Nephron progenitor cell (in vitro differentiated cells): ENCODE measurements at regions not wholly inside any gene's neighbourhood (a gene's known extent, or its start where the extent isn't known, plus 50 kb on each side); places are given as distances from the start of the nearest gene placed in this dataset.
"Not testable (repeated sequence)": the region's sequence is repeated elsewhere in the genome, so short reads cannot be mapped to it uniquely, and the experiment has no call there.

ENCODE experiments used
- DNase-seq: peaks from one replicate; pipeline ENCODE4 v3.0.0; 2021
- H3K27ac Mint-ChIP-seq: 2 replicates; pipeline ENCODE4 v1.8.0; 2021; ENCODE audit warnings: mild to moderate bottlenecking, moderate library complexity, mixed read lengths
- H3K27me3 Mint-ChIP-seq: 2 replicates; pipeline ENCODE4 v1.8.0; 2021; ENCODE audit warnings: mild to moderate bottlenecking, low read depth, mixed read lengths; ENCODE audit not compliant: poor library complexity
- H3K36me3 Mint-ChIP-seq: 2 replicates; pipeline ENCODE4 v1.8.0; 2021; ENCODE audit warnings: low read depth, mixed read lengths
- H3K4me1 Mint-ChIP-seq: 2 replicates; pipeline ENCODE4 v1.8.0; 2021; ENCODE audit warnings: mixed read lengths
- H3K4me3 Mint-ChIP-seq: 2 replicates; pipeline ENCODE4 v1.8.0; 2021; ENCODE audit warnings: mild to moderate bottlenecking, moderate library complexity, mixed read lengths
- H3K9me3 Mint-ChIP-seq: 2 replicates; pipeline ENCODE4 v1.8.0; 2021; ENCODE audit warnings: mild to moderate bottlenecking, moderate library complexity, mixed read lengths
- CTCF ChIP-seq: fragments of 200-600 bp; sonication (generic); IDR thresholded peaks from 2 replicates; pipeline ENCODE4 v1.5.0; 2021; ENCODE audit warnings: antibody characterized with exemption

- H3K9me3 Mint-ChIP-seq: no peaks in the 10 kb centered on the region
Measured at GRCh38 chr7:142434666-142435167, 176.9 kb upstream of the PRSS58 start.

GRCh38 chr7:142434133-142434532, 176.3 kb upstream of the PRSS58 start:
- H3K27ac Mint-ChIP-seq, H3K4me1 Mint-ChIP-seq, H3K9me3 Mint-ChIP-seq, DNase-seq, H3K4me3 Mint-ChIP-seq, H3K36me3 Mint-ChIP-seq: not testable (repeated sequence)
- H3K27me3 Mint-ChIP-seq: peaks cover 23% of the 10 kb centered on the region

More at GRCh38 chr7:142434666-142435167, 176.9 kb upstream of the PRSS58 start:
- DNase-seq: no peak
- peaks cover 23% of the 10 kb centered on the region for H3K27me3 Mint-ChIP-seq
- no peak overlapping the region for H3K4me3 Mint-ChIP-seq
- no peaks in the 10 kb centered on the region for H3K36me3 Mint-ChIP-seq
- peaks cover 4% of the 10 kb centered on the region for H3K4me1 Mint-ChIP-seq
- no peak overlapping the region for H3K27ac Mint-ChIP-seq
- TF ChIP-seq CTCF: no peak

- Mint-ChIP-seq H3K27me3 (peaks cover 19% of the 10 kb centered on the region), H3K4me1 (no peaks in the 10 kb centered on the region), H3K36me3 (no peaks in the 10 kb centered on the region), H3K27ac (no peak overlapping the region), H3K9me3 (no peaks in the 10 kb centered on the region), H3K4me3 (no peak overlapping the region)
- no peak for DNase-seq
- TF ChIP-seq CTCF: no peak
Measured at GRCh38 chr7:142432377-142432776, 174.5 kb upstream of the PRSS58 start.

GRCh38 chr7:142431491-142431890, 173.6 kb upstream of the PRSS58 start:
- DNase-seq: no peak
- no peak for TF ChIP-seq CTCF
- Mint-ChIP-seq H3K27ac (no peak overlapping the region), H3K4me1 (no peaks in the 10 kb centered on the region), H3K36me3 (no peaks in the 10 kb centered on the region), H3K27me3 (peaks cover 19% of the 10 kb centered on the region), H3K4me3 (no peak overlapping the region), H3K9me3 (no peaks in the 10 kb centered on the region)

- Mint-ChIP-seq H3K36me3 (no peaks in the 10 kb centered on the region), H3K4me1 (peaks cover under 1% of the 10 kb centered on the region), H3K27me3 (peaks cover 7% of the 10 kb centered on the region), H3K9me3 (no peaks in the 10 kb centered on the region), H3K27ac (no peak overlapping the region), H3K4me3 (no peak overlapping the region)
- TF ChIP-seq CTCF: no peak
- DNase-seq: no peak
Measured at GRCh38 chr7:142428094-142428493, 170.2 kb upstream of the PRSS58 start.

GRCh38 chr7:142425281-142425680, 167.4 kb upstream of the PRSS58 start:
- DNase-seq: no peak
- Mint-ChIP-seq H3K4me3 (no peak overlapping the region), H3K27me3 (peaks cover 3% of the 10 kb centered on the region), H3K4me1 (peaks cover 6% of the 10 kb centered on the region), H3K36me3 (no peaks in the 10 kb centered on the region), H3K9me3 (no peaks in the 10 kb centered on the region), H3K27ac (no peak overlapping the region)
- no peak for TF ChIP-seq CTCF
